ENCODE measurements at regions not wholly inside any gene's neighbourhood (a gene's known extent, or its start where the extent isn't known, plus 50 kb on each side); places are given as distances from the start of the nearest gene placed in this dataset.
"Not testable (repeated sequence)": the region's sequence is repeated elsewhere in the genome, so short reads cannot be mapped to it uniquely, and the experiment has no call there.

DNA sequence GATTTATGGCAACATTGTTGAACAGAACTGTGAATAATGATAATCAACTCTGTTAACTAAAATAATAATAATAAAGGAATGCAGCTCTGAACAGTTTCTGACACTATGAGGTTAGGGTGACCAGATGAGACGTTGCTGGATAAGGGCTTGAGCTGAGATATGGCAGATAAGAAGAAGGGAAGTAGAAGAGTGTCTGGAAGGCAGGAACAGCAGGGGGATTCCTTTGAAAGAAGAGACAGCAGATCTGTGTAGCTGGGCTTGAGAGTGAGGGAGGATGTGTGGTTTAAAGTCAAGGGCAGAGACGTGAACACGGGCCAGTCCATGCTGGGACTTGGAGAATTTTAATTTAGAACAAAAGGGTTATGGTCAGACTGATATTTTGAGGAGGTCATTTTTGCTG, 273.1 kb upstream of the SLC14A2 start:
- no peak for DNase-seq

DNA sequence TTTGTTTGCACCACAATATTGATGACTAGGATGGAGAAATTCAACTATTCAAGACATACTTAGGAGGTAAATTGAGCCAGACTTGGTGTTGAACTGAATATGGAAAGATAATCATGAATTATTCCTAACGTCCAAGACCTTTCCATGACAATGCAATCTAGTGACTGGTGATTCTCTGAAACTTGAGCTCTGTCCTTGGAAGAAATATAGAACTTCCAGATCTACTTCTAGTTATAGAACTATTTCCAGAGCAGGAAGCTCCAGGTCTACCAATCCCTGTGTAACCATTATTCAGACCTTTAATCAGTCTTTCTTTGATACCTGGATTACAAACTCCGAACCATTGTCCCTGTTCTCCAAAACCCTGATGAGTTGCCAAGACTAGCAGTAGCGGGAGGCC, 272.6 kb upstream of the SLC14A2 start:
- DNase-seq = no peak

DNA sequence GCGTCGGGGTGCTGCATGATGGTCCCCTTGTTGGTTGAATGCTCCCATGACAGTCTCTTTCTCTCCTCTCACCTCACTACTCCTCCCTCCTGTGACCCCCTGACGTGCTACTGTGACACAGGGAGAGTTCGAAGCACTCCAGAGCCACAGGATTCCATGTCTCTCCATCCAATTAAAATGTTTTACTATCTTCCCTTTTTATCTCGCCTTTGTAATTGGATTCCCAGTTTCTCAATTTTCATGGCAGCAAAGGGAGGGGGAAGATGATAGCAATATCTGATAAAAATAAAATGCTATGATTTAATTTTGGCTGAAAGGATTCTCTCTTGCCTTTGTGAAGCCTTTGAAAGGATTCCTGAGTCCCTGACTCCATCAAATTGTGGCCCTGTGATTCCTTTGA, 271.9 kb upstream of the SLC14A2 start:
- DNase-seq = no peak

DNA sequence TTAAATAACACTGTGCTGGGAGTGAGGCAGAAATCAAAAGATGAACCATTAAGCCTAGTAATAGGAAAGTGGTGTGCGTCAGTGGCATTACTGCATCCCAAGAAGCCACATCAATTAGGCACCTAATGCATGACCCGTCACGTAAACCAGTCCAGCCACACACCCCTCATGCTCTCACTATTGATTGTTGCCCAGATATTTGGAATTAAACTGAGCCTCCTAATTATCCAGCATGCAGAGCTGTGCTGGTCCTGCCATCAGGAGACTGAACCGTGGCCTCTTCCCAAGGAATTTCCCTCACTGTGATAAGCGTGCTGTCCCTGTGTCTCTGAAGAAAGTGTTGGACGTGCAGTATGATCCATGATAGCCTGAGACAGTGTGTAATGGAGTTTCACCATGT, 270.6 kb upstream of the SLC14A2 start:
- DNase-seq = not testable (repeated sequence)

DNA sequence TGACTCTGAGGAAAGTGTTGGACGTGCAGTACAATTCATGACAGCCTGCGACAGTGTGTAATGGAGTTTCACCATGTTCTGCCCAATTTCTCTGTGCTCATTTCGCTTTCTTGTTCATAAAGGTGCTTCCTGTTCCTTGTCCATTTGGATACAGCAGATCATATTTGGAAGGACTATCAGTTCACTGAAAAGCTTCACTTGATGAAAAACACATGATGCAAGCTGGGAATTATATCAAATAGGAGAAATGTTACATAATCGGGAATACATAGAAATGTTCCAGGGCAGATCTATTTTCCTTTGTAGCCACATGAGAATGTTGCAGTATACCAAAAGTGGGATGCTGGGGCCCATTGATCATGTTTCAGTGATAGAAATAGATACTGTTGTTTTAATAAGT, 266.3 kb upstream of the SLC14A2 start:
- no peak for DNase-seq

DNA sequence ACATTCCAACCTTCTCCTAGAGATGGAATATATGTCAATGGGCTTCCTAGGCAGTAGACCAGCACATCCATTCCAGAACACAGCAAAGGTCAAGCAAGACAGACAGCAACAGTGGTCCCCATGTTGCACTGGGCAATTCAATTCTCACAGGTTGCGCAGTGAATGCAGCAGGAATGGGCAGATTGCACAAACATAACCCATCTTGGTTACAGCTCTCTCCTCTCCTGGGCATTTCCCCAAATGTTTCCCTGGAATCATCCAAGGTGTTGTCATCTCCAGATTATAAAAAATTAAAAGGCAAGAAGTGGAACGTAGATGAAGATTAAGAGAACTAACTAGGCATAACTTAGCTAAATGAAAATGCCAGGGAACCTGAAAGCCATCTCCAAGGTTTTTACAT, 265.8 kb upstream of the SLC14A2 start:
- DNase-seq = no peak

DNA sequence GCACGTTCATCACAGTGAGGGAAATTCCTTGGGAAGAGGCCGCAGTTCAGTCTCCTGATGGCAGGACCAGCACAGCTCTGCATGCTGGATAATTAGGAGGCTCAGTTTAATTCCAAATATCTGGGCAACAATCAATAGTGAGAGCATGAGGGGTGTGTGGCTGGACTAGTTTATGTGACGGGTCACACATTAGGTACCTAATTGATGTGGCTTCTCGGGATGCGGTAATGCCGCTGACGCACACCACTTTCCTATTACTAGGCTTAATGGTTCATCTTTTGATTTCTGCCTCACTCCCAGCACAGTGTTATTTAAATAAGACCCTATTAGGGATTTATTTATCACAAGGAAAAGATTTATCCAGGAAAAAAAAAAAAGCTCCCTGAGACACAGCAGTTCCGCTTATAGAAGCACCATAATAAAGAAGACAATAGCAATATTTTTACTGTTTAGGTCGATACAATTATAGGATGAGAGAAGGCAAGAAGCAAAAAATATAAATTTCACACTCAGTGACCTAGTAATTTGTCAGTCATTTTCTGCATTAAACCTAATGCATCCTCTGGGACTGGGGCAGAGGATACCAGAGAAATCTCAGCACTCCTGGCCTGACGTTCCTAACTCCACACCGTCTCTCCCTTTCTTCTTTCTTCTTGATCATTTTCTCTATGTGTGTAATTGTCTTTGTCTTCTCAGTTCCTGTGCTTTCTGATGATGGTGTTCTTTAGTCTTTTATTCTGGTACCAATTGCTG, 264.7 kb upstream of the SLC14A2 start:
- no peak for DNase-seq

DNA sequence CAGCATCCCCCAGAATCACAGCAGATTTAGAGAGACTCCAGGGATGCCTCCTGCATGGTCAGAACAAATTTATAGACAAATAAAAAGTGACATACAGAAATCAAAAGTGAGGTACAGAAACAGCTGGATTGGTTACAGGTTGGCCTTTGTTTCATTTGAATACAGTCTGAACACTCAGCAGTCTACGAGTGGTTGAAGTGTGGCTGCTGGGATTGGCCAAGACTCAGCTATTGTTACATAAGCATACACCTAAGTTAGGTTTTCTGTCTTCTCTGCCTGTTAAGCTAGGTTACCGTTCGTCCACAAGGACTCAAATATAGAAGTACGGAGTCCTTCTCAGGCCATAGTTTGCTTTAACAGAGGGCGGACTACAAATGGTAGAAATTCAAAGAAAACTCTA, 262.4 kb upstream of the SLC14A2 start:
- no peak for DNase-seq

DNA sequence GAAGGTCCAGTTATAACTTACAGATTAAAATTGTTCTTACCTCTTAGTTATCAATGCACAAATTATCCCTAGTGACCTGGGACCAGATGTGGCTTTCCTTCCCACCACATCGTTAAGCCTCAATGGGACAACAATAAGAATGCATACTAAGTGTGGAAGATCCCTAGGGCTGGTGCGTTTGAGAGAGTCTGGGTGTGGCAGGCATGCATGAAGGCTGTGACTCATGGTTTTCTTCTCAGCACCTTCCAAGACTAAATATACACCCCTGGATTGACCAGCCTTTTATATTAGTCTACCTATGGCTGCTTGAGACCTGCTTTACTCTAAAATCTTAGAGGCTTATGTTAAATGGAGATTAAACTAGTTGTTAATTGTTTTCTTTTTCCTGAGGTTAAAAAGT, 261.7 kb upstream of the SLC14A2 start:
- no peak for DNase-seq

DNA sequence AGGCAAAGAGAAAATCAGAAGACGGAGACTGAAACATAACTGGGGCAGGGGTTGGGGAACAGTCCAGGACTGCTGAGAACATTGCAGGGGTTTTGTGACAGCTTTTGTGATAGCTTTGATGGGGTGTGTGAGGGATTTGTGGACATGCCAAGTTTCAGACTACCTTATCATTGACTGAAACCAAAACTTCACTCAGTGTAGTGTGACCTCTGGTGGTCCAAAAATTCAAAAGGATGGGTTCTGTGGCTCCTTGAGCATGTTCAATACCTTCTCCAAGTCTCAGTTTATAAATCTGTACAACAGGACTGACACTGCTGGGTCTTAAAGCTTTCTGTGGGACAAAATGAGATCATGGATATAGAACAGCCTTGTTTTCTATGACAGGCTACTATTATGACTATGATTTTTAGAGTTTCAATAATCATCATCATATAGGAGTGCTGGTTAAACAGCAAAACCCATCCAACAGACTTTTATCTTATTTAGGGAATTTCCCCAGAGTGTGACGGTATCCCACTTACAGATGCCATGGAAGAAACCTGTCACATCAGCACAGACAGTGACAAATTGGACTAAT, 259.2 kb upstream of the SLC14A2 start:
- no peak for DNase-seq

DNA sequence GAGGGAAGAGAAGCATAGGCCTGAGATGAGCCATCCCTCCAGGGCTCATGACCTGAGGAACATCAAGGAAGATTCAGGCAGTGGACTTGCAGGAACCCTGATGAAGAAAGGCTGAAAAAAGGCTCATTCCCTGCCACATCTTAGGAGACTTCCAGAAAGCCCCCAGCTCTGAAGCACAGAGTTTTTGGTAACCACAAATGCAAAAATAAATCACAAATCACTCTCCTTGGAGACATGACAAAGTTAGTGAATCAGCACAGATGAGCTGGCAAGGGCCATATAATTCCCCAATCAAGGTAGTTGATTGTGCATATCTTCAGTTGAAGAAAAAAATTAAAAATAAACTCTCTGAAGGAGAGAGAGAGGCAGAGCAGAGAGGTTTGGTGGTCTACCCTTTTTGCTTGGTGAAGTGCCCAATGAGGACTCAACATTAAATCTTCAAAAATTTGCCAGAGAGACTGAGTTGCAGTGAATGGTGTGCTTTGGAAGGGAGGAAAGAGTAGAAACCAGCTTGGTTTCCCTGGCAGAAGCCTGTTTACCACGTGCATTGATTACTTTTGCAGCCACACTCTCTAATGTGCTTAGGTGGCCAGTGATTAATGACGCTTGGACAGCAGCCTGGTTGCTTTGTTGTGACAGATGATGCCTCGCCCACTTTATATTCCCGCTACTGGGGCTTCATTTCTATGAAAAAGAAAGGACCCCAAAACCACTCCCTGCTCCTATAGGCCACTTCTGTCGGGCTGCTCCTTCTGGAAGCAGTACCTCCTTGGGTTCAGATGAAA, 257.4 kb upstream of the SLC14A2 start:
- no peak for DNase-seq

DNA sequence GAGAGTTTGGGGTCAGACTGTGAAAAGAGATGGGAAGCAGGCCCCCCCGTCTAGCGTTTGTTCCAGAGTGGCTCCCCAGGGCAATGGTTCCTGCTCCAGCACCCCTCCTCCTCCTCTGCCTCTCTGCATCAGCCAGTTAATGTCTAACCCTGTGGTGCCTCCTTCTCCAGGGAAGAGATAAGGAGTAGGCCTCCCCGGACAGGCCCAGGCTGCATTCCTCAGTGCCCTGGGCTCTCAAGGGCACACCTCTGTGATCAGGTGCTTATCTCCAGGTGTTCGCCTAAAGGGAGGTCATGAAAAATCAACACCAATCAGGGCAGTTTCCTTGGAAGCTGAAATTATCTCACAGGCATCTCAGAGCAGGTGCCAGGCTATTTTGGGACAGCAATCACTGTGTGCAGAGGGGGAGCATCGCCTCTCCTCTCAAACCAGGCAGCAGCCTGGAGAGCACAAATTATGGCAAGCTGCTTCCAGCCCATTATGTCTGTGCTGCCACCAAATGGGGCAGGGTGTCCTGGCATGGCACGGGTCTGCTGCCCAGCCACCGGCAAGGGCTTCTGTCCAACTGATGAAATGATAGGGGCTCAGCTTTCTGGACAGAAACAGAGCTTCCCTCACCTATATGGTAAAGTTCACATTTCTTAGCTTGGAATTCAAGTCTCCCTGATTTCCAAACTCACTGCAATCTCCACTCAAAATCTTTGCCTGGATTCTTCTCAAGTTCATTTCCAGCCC, 255.8 kb upstream of the SLC14A2 start:
- DNase-seq = no peak

DNA sequence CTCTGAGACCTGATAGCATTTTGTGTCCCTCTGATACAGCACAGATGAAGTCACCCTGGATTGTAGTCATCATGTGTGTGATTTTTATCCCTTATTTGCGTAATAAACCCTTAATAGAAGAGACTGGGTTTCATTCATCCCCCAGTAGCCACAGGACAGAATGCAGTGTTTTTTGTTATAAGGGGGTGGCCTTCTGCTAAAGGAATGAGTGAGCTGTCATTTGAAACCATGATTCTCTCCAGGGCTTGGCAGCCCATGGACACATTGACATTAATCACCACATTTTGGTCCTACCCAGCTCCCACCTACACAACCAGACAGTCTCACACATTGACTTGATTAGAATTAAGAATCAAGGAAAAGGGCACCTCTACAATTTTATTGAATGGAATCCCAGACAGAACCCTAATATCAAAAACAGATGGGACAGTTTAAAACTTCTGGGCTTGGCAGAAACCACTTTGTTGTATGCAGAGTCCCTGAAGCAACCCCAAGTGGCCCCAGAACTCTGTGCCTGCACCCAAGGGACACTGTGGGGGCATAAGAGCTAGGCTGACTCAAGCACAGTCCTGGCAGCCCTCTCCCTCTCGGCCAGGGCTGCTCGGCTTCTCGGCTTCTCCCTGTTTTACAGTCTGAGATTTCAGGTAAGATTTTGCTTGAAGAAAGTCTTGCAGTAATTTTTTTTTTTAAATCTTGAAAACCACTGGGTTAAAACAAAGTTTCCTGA, 254.0 kb upstream of the SLC14A2 start:
- DNase-seq = no peak

DNA sequence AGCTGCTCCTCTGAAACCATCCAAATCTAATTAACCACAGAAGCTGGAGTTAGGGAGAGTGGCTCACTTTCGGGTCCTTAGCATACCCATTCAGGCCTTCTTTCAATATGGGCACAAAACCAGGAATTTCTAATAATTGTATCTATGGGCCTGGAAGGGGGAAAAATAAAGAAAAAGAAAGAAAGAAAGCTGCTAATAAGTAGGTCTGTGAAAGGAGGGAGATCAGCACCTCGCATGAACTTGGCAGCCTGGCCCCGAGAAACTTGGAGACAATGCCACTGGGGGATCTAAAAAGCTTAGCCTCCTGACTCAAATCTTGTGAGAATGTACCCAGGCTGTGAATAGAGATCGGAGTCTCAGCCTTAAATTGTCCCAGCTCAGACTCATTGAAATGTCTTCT, 252.1 kb upstream of the SLC14A2 start:
- no peak for DNase-seq

DNA sequence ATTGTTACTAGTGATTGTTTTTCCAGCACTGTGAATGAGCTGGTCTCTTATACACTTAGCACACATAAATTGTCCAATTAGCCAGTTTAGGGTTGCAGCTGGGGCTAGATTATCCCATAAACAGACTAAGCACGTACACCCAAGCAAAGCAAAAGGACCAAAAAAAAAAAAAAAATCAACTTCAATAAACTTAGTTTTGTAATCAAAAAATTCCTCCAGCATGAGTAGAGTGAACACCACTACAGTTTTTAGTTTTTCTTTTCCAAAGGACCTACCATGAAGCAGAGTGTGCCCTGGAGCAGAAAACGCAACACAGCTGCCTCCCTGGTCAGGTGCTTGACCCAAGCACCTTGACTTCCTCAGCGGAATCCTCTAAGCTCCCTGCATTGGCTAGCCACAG, 249.4 kb upstream of the SLC14A2 start:
- DNase-seq = no peak

DNA sequence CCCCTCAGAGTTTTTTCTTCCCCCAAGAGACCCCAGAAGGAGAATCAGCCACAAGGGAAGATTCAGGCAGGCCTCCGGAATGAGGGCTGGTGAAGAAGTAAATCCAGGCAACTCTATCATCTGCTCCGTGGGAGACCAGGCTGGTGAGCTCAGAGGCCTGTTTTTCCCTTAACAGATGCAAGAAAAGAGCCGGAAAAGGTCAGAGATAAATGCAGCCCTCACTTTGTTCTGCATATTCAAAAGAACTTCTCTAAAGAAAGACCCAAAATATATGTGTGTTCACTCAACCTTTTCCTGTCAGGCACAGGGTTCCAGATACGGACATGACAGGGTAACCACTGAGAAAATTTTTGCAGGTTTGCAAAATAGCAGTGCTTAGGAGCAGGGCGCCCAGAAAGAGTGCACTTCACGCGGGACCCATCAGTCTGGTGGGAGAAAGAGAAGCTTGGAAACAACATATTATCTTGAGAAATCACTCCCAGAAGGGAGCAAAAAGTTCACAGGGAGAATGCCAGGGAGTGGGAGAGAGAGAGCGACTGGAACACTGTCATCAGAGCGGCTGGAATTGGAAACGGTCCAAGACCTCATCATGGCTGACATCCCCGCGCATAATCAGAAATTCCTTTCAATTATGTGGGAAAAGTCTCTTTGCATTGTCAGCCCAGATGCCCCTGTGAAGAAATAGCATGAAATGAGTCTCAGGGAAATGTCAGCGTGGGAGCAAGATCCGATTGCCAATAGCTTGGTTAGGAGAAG, 244.8 kb upstream of the SLC14A2 start:
- no peak for DNase-seq

DNA sequence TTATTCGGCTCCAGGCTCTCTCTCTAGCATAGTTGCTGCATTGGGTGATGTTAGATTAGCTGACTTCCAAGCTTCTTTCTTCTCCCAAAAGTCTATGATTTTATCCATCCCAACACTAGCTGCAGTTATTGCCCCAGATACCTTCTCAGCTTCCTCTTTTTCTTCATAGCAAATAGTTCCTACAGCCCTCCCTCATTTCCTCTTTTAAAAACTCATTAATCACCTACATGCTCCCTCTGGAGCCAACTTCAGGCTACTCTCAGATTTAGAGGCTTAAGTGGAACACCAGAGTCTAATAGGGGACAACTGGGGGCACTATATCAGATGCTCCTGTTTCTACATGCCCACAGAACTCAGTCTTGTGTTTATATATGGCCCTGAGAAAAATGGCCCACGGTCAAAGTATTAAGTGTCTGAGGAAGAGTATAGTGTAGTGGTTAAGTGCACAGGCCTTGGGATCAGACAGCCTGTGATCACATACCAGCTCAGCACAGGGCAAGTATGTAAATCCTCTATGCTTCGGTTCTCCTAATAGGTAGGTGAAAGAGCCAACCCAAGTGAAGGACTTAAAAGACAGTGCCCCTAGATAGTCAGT, 241.9 kb upstream of the SLC14A2 start:
- DNase-seq = no peak

DNA sequence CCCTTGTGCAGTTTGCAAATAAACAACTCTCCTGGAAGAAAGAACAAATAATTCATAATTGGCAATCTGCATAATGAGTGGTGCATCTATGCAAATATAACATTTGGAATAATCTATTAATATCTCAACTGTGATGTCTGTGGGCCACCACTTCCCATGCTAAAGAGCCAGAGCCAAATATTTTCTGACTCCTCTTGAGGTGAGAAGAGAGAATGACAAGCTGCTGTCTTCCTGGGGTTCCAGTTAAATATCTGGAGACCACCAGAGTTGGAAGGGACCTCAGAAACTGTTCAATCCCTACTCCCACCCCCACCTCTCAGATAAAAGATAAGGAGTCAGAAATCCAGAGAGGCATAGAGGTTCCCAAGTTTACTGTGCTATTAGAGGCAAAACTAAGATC, 241.0 kb upstream of the SLC14A2 start:
- DNase-seq = no peak

DNA sequence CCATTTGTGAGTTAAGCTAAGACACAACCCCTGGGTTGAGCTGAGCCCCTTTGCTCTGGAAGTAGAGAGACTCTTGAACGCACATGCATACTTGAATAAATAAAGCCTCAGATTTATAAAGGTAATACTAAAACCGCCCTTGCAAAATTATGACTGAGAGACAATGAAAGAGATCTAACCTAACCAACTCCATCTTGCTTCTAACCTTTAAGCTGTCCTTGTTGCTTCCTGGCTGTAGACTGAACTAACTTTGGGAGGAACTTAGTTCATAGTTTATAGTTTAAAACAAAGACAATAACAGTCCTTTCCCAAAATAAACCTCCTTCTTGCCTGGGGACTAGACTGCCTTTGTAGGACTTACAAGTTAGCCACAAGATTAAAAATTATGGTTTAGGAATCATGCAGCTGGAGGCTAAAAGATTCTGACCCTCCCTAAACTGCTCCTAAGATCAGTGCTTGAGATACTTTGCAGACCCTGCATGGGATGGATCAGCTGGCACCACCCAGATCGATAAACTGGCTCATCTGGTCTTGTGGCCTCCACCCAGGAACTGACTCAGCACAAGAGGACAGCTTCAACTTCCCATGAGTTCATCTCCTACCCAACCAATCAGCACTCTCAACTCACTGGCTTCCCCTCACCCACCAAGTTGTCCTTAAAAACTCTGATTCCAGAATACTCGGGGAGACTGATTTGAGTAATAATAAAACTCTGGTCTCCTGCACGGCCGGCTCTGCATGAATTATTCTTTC, 240.2 kb upstream of the SLC14A2 start:
- no peak for DNase-seq

DNA sequence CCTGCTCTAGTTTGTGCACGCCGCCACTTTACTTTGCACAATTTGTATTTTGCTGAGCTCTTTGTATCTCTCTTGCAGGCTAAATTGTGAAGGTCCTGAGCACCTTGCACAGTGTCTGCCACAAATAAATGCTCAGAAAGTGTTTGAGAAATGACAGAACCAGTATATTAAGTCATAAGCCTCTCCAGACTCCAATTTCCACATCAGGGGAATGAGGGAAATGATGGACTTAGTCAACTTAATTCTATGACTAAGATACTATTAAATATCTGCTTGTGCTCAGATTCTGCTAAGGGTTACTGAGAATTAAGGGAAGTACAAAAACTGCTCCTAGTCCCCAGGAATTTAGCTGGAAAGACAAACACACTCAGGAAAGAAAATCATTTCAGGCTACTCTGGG, 239.1 kb upstream of the SLC14A2 start:
- no peak for DNase-seq
